Vagina (tissue), 2 donors: ENCODE measurements at regions not wholly inside any gene's neighbourhood (a gene's known extent, or its start where the extent isn't known, plus 50 kb on each side); places are given as distances from the start of the nearest gene placed in this dataset.

Experiments
- CTCF ChIP-seq, 3 experiments: fragments of 450-650 bp in 2 of 3; fragments of 200-600 bp in 1 of 3; sonication (generic) in 1 of 3; IDR thresholded peaks; one replicate each; pipeline ENCODE4 v1.5.1; 2017 to 2019; ENCODE audit warnings: antibody characterized with exemption in 3 of 3, mild to moderate bottlenecking in 2 of 3, moderate library complexity in 2 of 3
- POLR2AphosphoS5 ChIP-seq, 2 donors: sonication (generic); formaldehyde crosslinking; IDR thresholded peaks; one replicate each; pipeline ENCODE4 v1.9.0; 2017; ENCODE audit warnings: antibody characterized with exemption in 2 of 2, mild to moderate bottlenecking in 2 of 2, low read depth in 1 of 2; ENCODE audit not compliant: insufficient read depth in 1 of 2

GRCh38 chr13:37986811-37987210 is 117.2 kb upstream of the TRPC4 start:
- no peak for TF ChIP-seq CTCF (IDR thresholded peaks at IDR 0.05)
- TF ChIP-seq POLR2AphosphoS5 (IDR thresholded peaks at IDR 0.05; ENCODE audit: insufficient read depth in 1 of 2, low read depth in 1 of 2) = no peak
